ENCODE measurements at regions not wholly inside any gene's neighbourhood (a gene's known extent, or its start where the extent isn't known, plus 50 kb on each side); places are given as distances from the start of the nearest gene placed in this dataset.

DNA sequence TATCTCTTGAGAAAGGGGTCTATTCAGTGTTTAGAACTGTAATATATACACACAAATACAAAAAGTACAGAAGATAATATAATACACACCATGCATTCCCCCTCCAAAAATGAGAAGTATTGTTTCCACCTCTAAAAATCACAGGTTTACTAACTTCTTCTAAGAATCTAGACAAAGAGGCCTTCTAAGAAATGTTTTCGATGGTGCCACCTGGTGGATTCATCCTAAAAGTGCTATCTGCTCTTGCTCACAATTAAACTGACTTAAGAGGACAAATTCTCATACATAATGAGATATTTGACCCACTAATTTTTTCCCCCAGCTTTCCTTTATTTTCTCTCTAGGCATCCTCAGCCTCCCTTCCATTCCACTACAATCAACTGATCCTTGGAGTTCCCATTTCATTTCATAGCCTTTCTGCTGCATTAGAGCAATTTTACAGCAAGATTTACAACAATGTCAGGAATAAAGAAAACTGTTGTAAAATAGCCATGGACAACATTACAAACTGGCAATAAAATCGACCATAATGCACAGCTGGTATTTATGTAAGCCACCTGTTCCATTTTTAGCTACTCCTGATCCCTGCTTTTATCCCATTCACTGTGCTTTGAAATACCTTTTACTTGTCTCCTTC, 124.6 kb downstream of the ARRDC4 start:
- TF ChIP-seq, protein P1, sequence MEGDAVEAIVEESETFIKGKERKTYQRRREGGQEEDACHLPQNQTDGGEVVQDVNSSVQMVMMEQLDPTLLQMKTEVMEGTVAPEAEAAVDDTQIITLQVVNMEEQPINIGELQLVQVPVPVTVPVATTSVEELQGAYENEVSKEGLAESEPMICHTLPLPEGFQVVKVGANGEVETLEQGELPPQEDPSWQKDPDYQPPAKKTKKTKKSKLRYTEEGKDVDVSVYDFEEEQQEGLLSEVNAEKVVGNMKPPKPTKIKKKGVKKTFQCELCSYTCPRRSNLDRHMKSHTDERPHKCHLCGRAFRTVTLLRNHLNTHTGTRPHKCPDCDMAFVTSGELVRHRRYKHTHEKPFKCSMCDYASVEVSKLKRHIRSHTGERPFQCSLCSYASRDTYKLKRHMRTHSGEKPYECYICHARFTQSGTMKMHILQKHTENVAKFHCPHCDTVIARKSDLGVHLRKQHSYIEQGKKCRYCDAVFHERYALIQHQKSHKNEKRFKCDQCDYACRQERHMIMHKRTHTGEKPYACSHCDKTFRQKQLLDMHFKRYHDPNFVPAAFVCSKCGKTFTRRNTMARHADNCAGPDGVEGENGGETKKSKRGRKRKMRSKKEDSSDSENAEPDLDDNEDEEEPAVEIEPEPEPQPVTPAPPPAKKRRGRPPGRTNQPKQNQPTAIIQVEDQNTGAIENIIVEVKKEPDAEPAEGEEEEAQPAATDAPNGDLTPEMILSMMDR (IDR thresholded peaks at IDR 0.05): peak; percentile 66
- TF ChIP-seq POLR2A (IDR thresholded peaks at IDR 0.05; ENCODE audit: low read length): no peak
- TF ChIP-seq CHD2 (IDR thresholded peaks at IDR 0.05; ENCODE audit: low read length, partially characterized antibody): no peak
- no peak for TF ChIP-seq NPAS2 (CRISPR knock-in tag; IDR thresholded peaks at IDR 0.05; ENCODE audit: borderline replicate concordance)
- TF ChIP-seq, protein P2, sequence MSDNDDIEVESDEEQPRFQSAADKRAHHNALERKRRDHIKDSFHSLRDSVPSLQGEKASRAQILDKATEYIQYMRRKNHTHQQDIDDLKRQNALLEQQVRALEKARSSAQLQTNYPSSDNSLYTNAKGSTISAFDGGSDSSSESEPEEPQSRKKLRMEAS (IDR thresholded peaks at IDR 0.05): no peak
- TF ChIP-seq MYC (IDR thresholded peaks at IDR 0.05; ENCODE audit: borderline replicate concordance, low read length): no peak
- TF ChIP-seq GATA3 (IDR thresholded peaks at IDR 0.05; ENCODE audit: borderline replicate concordance): no peak
- TF ChIP-seq HOXA7 (CRISPR knock-in tag; IDR thresholded peaks at IDR 0.05): no peak
- no peak for TF ChIP-seq ZC3H11A (IDR thresholded peaks at IDR 0.05)
- TF ChIP-seq JUN (IDR thresholded peaks at IDR 0.05): no peak

Measured in A549 (cell line).